Fibroblast of mammary gland (primary cell): ENCODE measurements at regions not wholly inside any gene's neighbourhood (a gene's known extent, or its start where the extent isn't known, plus 50 kb on each side); places are given as distances from the start of the nearest gene placed in this dataset.

Experiments used
- DNase-seq: peaks from one replicate; pipeline ENCODE4 v3.0.0-alpha.2; 2010; ENCODE audit warnings: low read depth
- H3K4me3 ChIP-seq: 2 replicates; pipeline ENCODE4 v1.5.1; 2011; ENCODE audit warnings: low read depth, mild to moderate bottlenecking, low read length, moderate library complexity; ENCODE audit not compliant: control insufficient read depth
- CTCF ChIP-seq: conservative IDR thresholded peaks from 2 replicates; pipeline ENCODE4 v1.5.1; 2011; ENCODE audit warnings: low read depth, low read length, inconsistent platforms; ENCODE audit not compliant: control insufficient read depth, insufficient read depth

GRCh38 chr6:164066766-164067165, 652.2 kb downstream of the QKI start:
- TF ChIP-seq CTCF: no peak
- no peak for DNase-seq
- H3K4me3 ChIP-seq: no peak overlapping the region

DNA sequence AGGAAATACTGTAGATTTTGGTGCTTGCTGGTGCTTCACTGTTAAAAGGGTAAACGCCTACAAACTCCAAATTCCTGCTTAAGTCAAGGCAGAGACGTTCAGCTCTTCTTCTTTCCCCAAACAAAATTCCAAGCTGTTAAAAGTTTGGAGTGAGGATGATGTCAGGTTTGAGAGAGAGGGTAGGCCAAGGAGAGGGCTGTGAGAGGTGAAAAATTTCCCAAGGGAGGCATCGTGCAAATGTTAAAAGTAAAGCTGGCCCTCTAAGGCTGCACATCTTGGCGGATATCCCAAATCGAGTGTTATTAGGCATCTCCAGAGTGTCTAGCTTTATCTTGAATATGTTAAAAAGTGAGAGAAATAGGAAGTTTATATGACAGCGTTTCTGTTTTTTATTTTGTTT, 651.8 kb downstream of the QKI start:
- no peak overlapping the region for H3K4me3 ChIP-seq
- peak; percentile 8 for DNase-seq
- TF ChIP-seq CTCF: no peak

GRCh38 chr6:164063346-164063745, 648.8 kb downstream of the QKI start:
- no peak for TF ChIP-seq CTCF
- H3K4me3 ChIP-seq: no peak overlapping the region
- no peak for DNase-seq

- H3K4me3 ChIP-seq: no peak overlapping the region
- no peak for DNase-seq
- no peak for TF ChIP-seq CTCF
These were observed 648.4 kb downstream of the QKI start for GRCh38 chr6:164062872-164063271.

- TF ChIP-seq CTCF: no peak
- H3K4me3 ChIP-seq: no peak overlapping the region
- no peak for DNase-seq
These were observed 643.4 kb downstream of the QKI start for GRCh38 chr6:164057876-164058275.

DNA sequence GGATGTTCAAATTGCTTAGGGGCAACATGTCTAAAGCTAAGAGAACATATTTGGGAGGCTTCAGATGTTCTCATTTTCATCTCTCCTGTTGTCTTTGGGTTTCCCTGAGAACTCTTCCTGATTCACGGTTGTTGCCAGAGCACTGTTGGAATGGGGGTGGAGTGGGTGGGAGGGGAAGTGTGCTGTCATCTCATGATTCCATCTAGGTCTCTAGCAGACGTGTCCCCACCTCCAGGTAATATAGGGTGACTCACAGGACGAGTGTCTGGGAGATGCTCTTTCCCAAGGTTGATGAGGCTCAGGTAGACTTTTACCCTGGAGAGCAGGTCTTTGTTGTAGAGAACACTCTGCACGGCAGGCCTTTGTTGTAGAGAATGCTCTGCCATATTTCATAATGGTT, 636.9 kb downstream of the QKI start:
- DNase-seq: no peak
- no peak for TF ChIP-seq CTCF
- H3K4me3 ChIP-seq: no peak overlapping the region

DNA sequence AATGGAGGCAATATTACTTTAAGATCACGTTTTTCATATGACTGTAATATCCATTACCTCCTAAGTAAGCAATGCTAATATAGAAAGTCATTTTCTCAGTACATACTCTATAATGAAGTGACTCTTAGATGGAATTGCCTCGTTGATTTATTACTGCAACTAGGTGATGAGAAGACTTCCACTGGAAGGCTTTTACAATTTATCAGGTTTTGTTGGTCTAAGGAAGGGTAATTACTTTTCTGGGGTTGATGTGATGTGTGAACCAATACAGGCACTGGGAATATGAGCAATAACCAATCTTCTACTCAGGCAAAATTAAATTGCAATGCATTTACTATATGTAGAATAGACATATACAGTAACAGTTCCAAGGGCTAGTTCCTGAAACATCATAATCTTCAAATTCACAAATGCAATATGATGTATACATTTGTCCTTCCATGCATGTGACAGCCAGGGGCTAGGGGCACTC, 635.0 kb downstream of the QKI start:
- H3K4me3 ChIP-seq: no peak overlapping the region
- TF ChIP-seq CTCF: no peak
- no peak for DNase-seq
